ENCODE measurements at regions not wholly inside any gene's neighbourhood (a gene's known extent, or its start where the extent isn't known, plus 50 kb on each side); places are given as distances from the start of the nearest gene placed in this dataset.

- H2BK5ac ChIP-seq (ENCODE audit: low read depth, low read length, poor library complexity): no peak overlapping the region
- H3K79me2 ChIP-seq (ENCODE audit: control insufficient read depth, insufficient read depth, low read length, poor library complexity): no peaks in the 10 kb centered on the region
- H2BK120ac ChIP-seq (ENCODE audit: insufficient read depth, low read length, poor library complexity): no peak overlapping the region
- no peak overlapping the region for H3K4me2 ChIP-seq (ENCODE audit: low read length)
- no peak overlapping the region for H3K4ac ChIP-seq (ENCODE audit: low read depth, low read length)
- no CpG with 5 or more reads among the region's 5 CpGs for WGBS (ENCODE audit: extremely low coverage, insufficient coverage, insufficient read length)
- H2AFZ ChIP-seq (ENCODE audit: insufficient read depth, low read length, poor library complexity): no peak overlapping the region
- no peak overlapping the region for H4K12ac ChIP-seq (ENCODE audit: low read depth, low read length)
- no peak overlapping the region for H3K9ac ChIP-seq (ENCODE audit: low read length)
- no peaks in the 10 kb centered on the region for H3K36me3 ChIP-seq (ENCODE audit: control insufficient read depth in 1 of 2, insufficient read depth in 2 of 2, low read length in 2 of 2)
- DNase-seq: no peak
- H3K4me1 ChIP-seq (ENCODE audit: control insufficient read depth in 1 of 2, insufficient read depth in 2 of 2, low read length in 2 of 2): no peaks in the 10 kb centered on the region
- H3K14ac ChIP-seq (ENCODE audit: low read length): no peak overlapping the region
- no peak overlapping the region for H3K18ac ChIP-seq (ENCODE audit: low read length)
- no peak overlapping the region for H2AK5ac ChIP-seq (ENCODE audit: low read length)
- H3K27ac ChIP-seq (ENCODE audit: low read depth, low read length): no peak overlapping the region
- no peak overlapping the region for H3K4me3 ChIP-seq (ENCODE audit: low read depth, low read length)
- no peak overlapping the region for H4K91ac ChIP-seq (ENCODE audit: low read depth, low read length)
- H3K27me3 ChIP-seq (ENCODE audit: insufficient read depth, low read length): no peaks in the 10 kb centered on the region
- no peak overlapping the region for H2BK12ac ChIP-seq (ENCODE audit: low read length)
- no peak overlapping the region for H4K8ac ChIP-seq (ENCODE audit: low read depth, low read length)
- H3K23ac ChIP-seq (ENCODE audit: low read length): no peak overlapping the region
- no peaks in the 10 kb centered on the region for H3K9me3 ChIP-seq (ENCODE audit: insufficient read depth, low read depth, low read length)
- no peaks in the 10 kb centered on the region for H3K79me1 ChIP-seq (ENCODE audit: low read length)
These were observed 394.3 kb upstream of the ETAA1 start for GRCh38 chr2:67002618-67003371.

- no peak overlapping the region for H2AK5ac ChIP-seq (ENCODE audit: low read length)
- H3K4me2 ChIP-seq (ENCODE audit: low read length): no peak overlapping the region
- H2AFZ ChIP-seq (ENCODE audit: insufficient read depth, low read length, poor library complexity): no peak overlapping the region
- H3K23ac ChIP-seq (ENCODE audit: low read length): no peak overlapping the region
- no peak overlapping the region for H3K4ac ChIP-seq (ENCODE audit: low read depth, low read length)
- no peaks in the 10 kb centered on the region for H3K27me3 ChIP-seq (ENCODE audit: insufficient read depth, low read length)
- H3K9me3 ChIP-seq (ENCODE audit: insufficient read depth, low read depth, low read length): no peaks in the 10 kb centered on the region
- H3K4me1 ChIP-seq (ENCODE audit: control insufficient read depth in 1 of 2, insufficient read depth in 2 of 2, low read length in 2 of 2): no peaks in the 10 kb centered on the region
- no peak overlapping the region for H3K27ac ChIP-seq (ENCODE audit: low read depth, low read length)
- H4K91ac ChIP-seq (ENCODE audit: low read depth, low read length): no peak overlapping the region
- WGBS (ENCODE audit: extremely low coverage, insufficient coverage, insufficient read length): no CpG with 5 or more reads among the region's 5 CpGs
- no peaks in the 10 kb centered on the region for H3K36me3 ChIP-seq (ENCODE audit: control insufficient read depth in 1 of 2, insufficient read depth in 2 of 2, low read length in 2 of 2)
- H3K9ac ChIP-seq (ENCODE audit: low read length): no peak overlapping the region
- H2BK12ac ChIP-seq (ENCODE audit: low read length): no peak overlapping the region
- no peak for DNase-seq
- no peak overlapping the region for H4K8ac ChIP-seq (ENCODE audit: low read depth, low read length)
- H4K12ac ChIP-seq (ENCODE audit: low read depth, low read length): no peak overlapping the region
- no peak overlapping the region for H3K18ac ChIP-seq (ENCODE audit: low read length)
- no peak overlapping the region for H3K14ac ChIP-seq (ENCODE audit: low read length)
- H3K4me3 ChIP-seq (ENCODE audit: low read depth, low read length): no peak overlapping the region
- no peaks in the 10 kb centered on the region for H3K79me2 ChIP-seq (ENCODE audit: control insufficient read depth, insufficient read depth, low read length, poor library complexity)
- H2BK5ac ChIP-seq (ENCODE audit: low read depth, low read length, poor library complexity): no peak overlapping the region
- no peak overlapping the region for H2BK120ac ChIP-seq (ENCODE audit: insufficient read depth, low read length, poor library complexity)
- no peaks in the 10 kb centered on the region for H3K79me1 ChIP-seq (ENCODE audit: low read length)
These were observed 390.7 kb upstream of the ETAA1 start for GRCh38 chr2:67006373-67006960.

- H3K27me3 ChIP-seq (ENCODE audit: insufficient read depth, low read length): no peaks in the 10 kb centered on the region
- no peak overlapping the region for H3K4me2 ChIP-seq (ENCODE audit: low read length)
- H3K79me1 ChIP-seq (ENCODE audit: low read length): no peaks in the 10 kb centered on the region
- no peak overlapping the region for H3K4ac ChIP-seq (ENCODE audit: low read depth, low read length)
- WGBS (ENCODE audit: extremely low coverage, insufficient coverage, insufficient read length): no CpG with 5 or more reads among the region's 4 CpGs
- no peak overlapping the region for H3K27ac ChIP-seq (ENCODE audit: low read depth, low read length)
- H3K9ac ChIP-seq (ENCODE audit: low read length): no peak overlapping the region
- H2BK12ac ChIP-seq (ENCODE audit: low read length): no peak overlapping the region
- H4K91ac ChIP-seq (ENCODE audit: low read depth, low read length): no peak overlapping the region
- no peak overlapping the region for H2AK5ac ChIP-seq (ENCODE audit: low read length)
- no peak overlapping the region for H3K4me3 ChIP-seq (ENCODE audit: low read depth, low read length)
- H4K8ac ChIP-seq (ENCODE audit: low read depth, low read length): no peak overlapping the region
- H3K36me3 ChIP-seq (ENCODE audit: control insufficient read depth in 1 of 2, insufficient read depth in 2 of 2, low read length in 2 of 2): no peaks in the 10 kb centered on the region
- no peak overlapping the region for H2BK120ac ChIP-seq (ENCODE audit: insufficient read depth, low read length, poor library complexity)
- DNase-seq: no peak
- no peaks in the 10 kb centered on the region for H3K4me1 ChIP-seq (ENCODE audit: control insufficient read depth in 1 of 2, insufficient read depth in 2 of 2, low read length in 2 of 2)
- no peak overlapping the region for H2BK5ac ChIP-seq (ENCODE audit: low read depth, low read length, poor library complexity)
- no peak overlapping the region for H2AFZ ChIP-seq (ENCODE audit: insufficient read depth, low read length, poor library complexity)
- H3K23ac ChIP-seq (ENCODE audit: low read length): no peak overlapping the region
- no peaks in the 10 kb centered on the region for H3K9me3 ChIP-seq (ENCODE audit: insufficient read depth, low read depth, low read length)
- H3K18ac ChIP-seq (ENCODE audit: low read length): no peak overlapping the region
- H4K12ac ChIP-seq (ENCODE audit: low read depth, low read length): no peak overlapping the region
- no peak overlapping the region for H3K14ac ChIP-seq (ENCODE audit: low read length)
- no peaks in the 10 kb centered on the region for H3K79me2 ChIP-seq (ENCODE audit: control insufficient read depth, insufficient read depth, low read length, poor library complexity)
These were observed 389.0 kb upstream of the ETAA1 start for GRCh38 chr2:67008155-67008554.

- H2BK12ac ChIP-seq (ENCODE audit: low read length): no peak overlapping the region
- no peaks in the 10 kb centered on the region for H3K79me1 ChIP-seq (ENCODE audit: low read length)
- H3K4ac ChIP-seq (ENCODE audit: low read depth, low read length): no peak overlapping the region
- H2AK5ac ChIP-seq (ENCODE audit: low read length): no peak overlapping the region
- H3K79me2 ChIP-seq (ENCODE audit: control insufficient read depth, insufficient read depth, low read length, poor library complexity): no peaks in the 10 kb centered on the region
- no peak overlapping the region for H4K8ac ChIP-seq (ENCODE audit: low read depth, low read length)
- H4K91ac ChIP-seq (ENCODE audit: low read depth, low read length): no peak overlapping the region
- H3K4me3 ChIP-seq (ENCODE audit: low read depth, low read length): no peak overlapping the region
- no peak overlapping the region for H2AFZ ChIP-seq (ENCODE audit: insufficient read depth, low read length, poor library complexity)
- no peaks in the 10 kb centered on the region for H3K4me1 ChIP-seq (ENCODE audit: control insufficient read depth in 1 of 2, insufficient read depth in 2 of 2, low read length in 2 of 2)
- no peak overlapping the region for H2BK5ac ChIP-seq (ENCODE audit: low read depth, low read length, poor library complexity)
- no peak overlapping the region for H3K9ac ChIP-seq (ENCODE audit: low read length)
- no peak overlapping the region for H3K18ac ChIP-seq (ENCODE audit: low read length)
- no CpG with 5 or more reads among the region's 1 CpG for WGBS (ENCODE audit: extremely low coverage, insufficient coverage, insufficient read length)
- no peak overlapping the region for H4K12ac ChIP-seq (ENCODE audit: low read depth, low read length)
- no peak overlapping the region for H3K14ac ChIP-seq (ENCODE audit: low read length)
- no peaks in the 10 kb centered on the region for H3K9me3 ChIP-seq (ENCODE audit: insufficient read depth, low read depth, low read length)
- no peak overlapping the region for H3K23ac ChIP-seq (ENCODE audit: low read length)
- no peaks in the 10 kb centered on the region for H3K36me3 ChIP-seq (ENCODE audit: control insufficient read depth in 1 of 2, insufficient read depth in 2 of 2, low read length in 2 of 2)
- DNase-seq: no peak
- no peak overlapping the region for H2BK120ac ChIP-seq (ENCODE audit: insufficient read depth, low read length, poor library complexity)
- H3K4me2 ChIP-seq (ENCODE audit: low read length): no peak overlapping the region
- no peak overlapping the region for H3K27ac ChIP-seq (ENCODE audit: low read depth, low read length)
- no peaks in the 10 kb centered on the region for H3K27me3 ChIP-seq (ENCODE audit: insufficient read depth, low read length)
These were observed 385.0 kb upstream of the ETAA1 start for GRCh38 chr2:67012165-67012564.
